GM21367 (cell line): ENCODE measurements at regions not wholly inside any gene's neighbourhood (a gene's known extent, or its start where the extent isn't known, plus 50 kb on each side); places are given as distances from the start of the nearest gene placed in this dataset.

ENCODE experiments used
- ATAC-seq: cut with Tn5 transposase; IDR thresholded peaks from one replicate; pipeline ENCODE4 v1.9.1; 2021; ENCODE audit not compliant: unreplicated experiment

GRCh38 chr12:124489915-124490583 lies 77.4 kb downstream of the NCOR2 start:
- no peak for ATAC-seq

- ATAC-seq: no peak
Measured at GRCh38 chr12:124489220-124489619, 78.2 kb downstream of the NCOR2 start.

GRCh38 chr12:124488520-124488919 lies 78.9 kb downstream of the NCOR2 start:
- no peak for ATAC-seq

- ATAC-seq: no peak
Measured at GRCh38 chr12:124487834-124488165, 79.6 kb downstream of the NCOR2 start.

GRCh38 chr12:124487066-124487833 lies 80.2 kb downstream of the NCOR2 start:
- no peak for ATAC-seq

GRCh38 chr12:124486346-124486963 lies 81.0 kb downstream of the NCOR2 start:
- ATAC-seq: no peak

GRCh38 chr12:124485371-124485770 lies 82.0 kb downstream of the NCOR2 start:
- ATAC-seq: no peak

GRCh38 chr12:124484526-124484953 lies 82.9 kb downstream of the NCOR2 start:
- ATAC-seq: no peak

- ATAC-seq: no peak
Measured at GRCh38 chr12:124484067-124484466, 83.3 kb downstream of the NCOR2 start.

- ATAC-seq: no peak
Measured at GRCh38 chr12:124482901-124483799, 84.3 kb downstream of the NCOR2 start.

- ATAC-seq: no peak
Measured at GRCh38 chr12:124482567-124482893, 84.9 kb downstream of the NCOR2 start.

GRCh38 chr12:124481772-124482566 lies 85.4 kb downstream of the NCOR2 start:
- ATAC-seq: no peak

- ATAC-seq: no peak
Measured at GRCh38 chr12:124481257-124481750, 86.1 kb downstream of the NCOR2 start.

- peak; percentile 70 for ATAC-seq
Measured at GRCh38 chr12:124480469-124481256, 86.7 kb downstream of the NCOR2 start.

- ATAC-seq: peak; percentile 23
Measured at GRCh38 chr12:124479680-124480468, 87.5 kb downstream of the NCOR2 start.

GRCh38 chr12:124478985-124479645 lies 88.3 kb downstream of the NCOR2 start:
- no peak for ATAC-seq

- no peak for ATAC-seq
Measured at GRCh38 chr12:124478416-124478815, 89.0 kb downstream of the NCOR2 start.
